ENCODE measurements at regions not wholly inside any gene's neighbourhood (a gene's known extent, or its start where the extent isn't known, plus 50 kb on each side); places are given as distances from the start of the nearest gene placed in this dataset.

GRCh38 chr9:28868228-28868990 is 1295.1 kb upstream of the C9orf72 start:
- no peaks in the 10 kb centered on the region for H3K4me1 ChIP-seq (ENCODE audit: insufficient read depth)
- TF ChIP-seq POLR2A (IDR thresholded peaks at IDR 0.05) = no peak
- TF ChIP-seq, protein P1, sequence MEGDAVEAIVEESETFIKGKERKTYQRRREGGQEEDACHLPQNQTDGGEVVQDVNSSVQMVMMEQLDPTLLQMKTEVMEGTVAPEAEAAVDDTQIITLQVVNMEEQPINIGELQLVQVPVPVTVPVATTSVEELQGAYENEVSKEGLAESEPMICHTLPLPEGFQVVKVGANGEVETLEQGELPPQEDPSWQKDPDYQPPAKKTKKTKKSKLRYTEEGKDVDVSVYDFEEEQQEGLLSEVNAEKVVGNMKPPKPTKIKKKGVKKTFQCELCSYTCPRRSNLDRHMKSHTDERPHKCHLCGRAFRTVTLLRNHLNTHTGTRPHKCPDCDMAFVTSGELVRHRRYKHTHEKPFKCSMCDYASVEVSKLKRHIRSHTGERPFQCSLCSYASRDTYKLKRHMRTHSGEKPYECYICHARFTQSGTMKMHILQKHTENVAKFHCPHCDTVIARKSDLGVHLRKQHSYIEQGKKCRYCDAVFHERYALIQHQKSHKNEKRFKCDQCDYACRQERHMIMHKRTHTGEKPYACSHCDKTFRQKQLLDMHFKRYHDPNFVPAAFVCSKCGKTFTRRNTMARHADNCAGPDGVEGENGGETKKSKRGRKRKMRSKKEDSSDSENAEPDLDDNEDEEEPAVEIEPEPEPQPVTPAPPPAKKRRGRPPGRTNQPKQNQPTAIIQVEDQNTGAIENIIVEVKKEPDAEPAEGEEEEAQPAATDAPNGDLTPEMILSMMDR (IDR thresholded peaks at IDR 0.05) = no peak
- no peak for TF ChIP-seq EP300 (IDR thresholded peaks at IDR 0.05)
- H3K9me3 ChIP-seq = no peaks in the 10 kb centered on the region
- no peak for DNase-seq
- no peaks in the 10 kb centered on the region for H3K36me3 ChIP-seq
- 71 to 82% (median 80%) methylated on average over 2 of the region's 2 CpGs for WGBS, 3 donors
- H3K27ac ChIP-seq = no peak overlapping the region
- H3K4me3 ChIP-seq = no peak overlapping the region
- no peaks in the 10 kb centered on the region for H3K27me3 ChIP-seq
- intact Hi-C loops (cut with DNase I) = no loop called here

GRCh38 chr9:28882529-28882928 is 1309.2 kb upstream of the C9orf72 start:
- intact Hi-C loops (cut with DNase I) = no loop called here
- Histone ChIP-seq H3K27ac (no peak overlapping the region), H3K4me3 (no peak overlapping the region), H3K27me3 (no peaks in the 10 kb centered on the region), H3K9me3 (no peaks in the 10 kb centered on the region), H3K36me3 (no peaks in the 10 kb centered on the region), H3K4me1 (ENCODE audit: insufficient read depth) (no peaks in the 10 kb centered on the region)
- no peak for DNase-seq
- TF ChIP-seq EP300 (IDR thresholded peaks at IDR 0.05) = no peak
- no peak for TF ChIP-seq POLR2A (IDR thresholded peaks at IDR 0.05)
- TF ChIP-seq, protein P1 (IDR thresholded peaks at IDR 0.05) = no peak
- WGBS, 3 donors = 0 to 26% (median 0%) methylated on average over 1 of the region's 1 CpG

DNA sequence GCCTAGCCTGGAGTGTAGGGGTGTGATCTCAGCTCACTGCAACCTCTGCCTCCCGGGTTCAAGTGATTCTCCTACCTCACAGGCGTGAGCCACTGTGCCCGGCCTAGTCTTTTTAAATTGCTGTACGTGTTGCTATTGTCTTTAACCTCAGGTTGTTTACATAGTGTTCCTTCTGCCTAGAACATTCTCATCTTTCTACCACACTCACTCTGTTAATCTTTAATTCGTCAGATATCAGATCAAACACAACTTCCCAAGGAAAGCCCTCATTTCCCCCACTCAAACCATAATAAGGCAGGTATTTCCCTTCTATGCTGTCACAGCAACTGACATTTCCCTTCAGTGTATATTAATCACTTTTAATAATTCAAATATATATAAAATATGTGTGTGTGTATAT is 1310.0 kb upstream of the C9orf72 start:
- no peaks in the 10 kb centered on the region for H3K27me3 ChIP-seq
- intact Hi-C loops (cut with DNase I) = no loop called here
- no peaks in the 10 kb centered on the region for H3K9me3 ChIP-seq
- H3K36me3 ChIP-seq = no peaks in the 10 kb centered on the region
- WGBS, 3 donors = 37 to 61% (median 38%) methylated on average over 5 of the region's 5 CpGs
- H3K4me1 ChIP-seq (ENCODE audit: insufficient read depth) = no peaks in the 10 kb centered on the region
- TF ChIP-seq EP300 (IDR thresholded peaks at IDR 0.05) (no peak), POLR2A (IDR thresholded peaks at IDR 0.05) (no peak)
- TF ChIP-seq, protein P1 (IDR thresholded peaks at IDR 0.05) = no peak
- no peak overlapping the region for H3K27ac ChIP-seq
- DNase-seq = no peak
- H3K4me3 ChIP-seq = no peak overlapping the region

- TF ChIP-seq POLR2A (IDR thresholded peaks at IDR 0.05) = no peak
- TF ChIP-seq, protein P1 (IDR thresholded peaks at IDR 0.05) = no peak
- TF ChIP-seq EP300 (IDR thresholded peaks at IDR 0.05) = no peak
- H3K4me1 ChIP-seq (ENCODE audit: insufficient read depth) = no peaks in the 10 kb centered on the region
- 84 to 86% (median 85%) methylated on average over 2 of the region's 2 CpGs for WGBS, 3 donors
- H3K9me3 ChIP-seq = no peaks in the 10 kb centered on the region
- no peaks in the 10 kb centered on the region for H3K36me3 ChIP-seq
- intact Hi-C loops (cut with DNase I) = loop anchor here in 1 of 4 donors (5.0 kb wide), 1 partner anchor 850 kb away; no protein-coding TSS in a partner anchor
- no peak overlapping the region for H3K27ac ChIP-seq
- H3K27me3 ChIP-seq = no peaks in the 10 kb centered on the region
- H3K4me3 ChIP-seq = no peak overlapping the region
- no peak for DNase-seq
These were observed 1314.1 kb upstream of the C9orf72 start for GRCh38 chr9:28887188-28887884.

Data from ovary (tissue), 7 donors.